NCI-H1092 treated with DMSO at 0.1 percent for 48 hours (cell line): ENCODE measurements at regions not wholly inside any gene's neighbourhood (a gene's known extent, or its start where the extent isn't known, plus 50 kb on each side); places are given as distances from the start of the nearest gene placed in this dataset.

Experiments used
- DNase-seq: peaks from one replicate; lab custom pipeline; 2025; lab: John Stamatoyannopoulos, UW

GRCh38 chr6:90977513-90977912, 390.6 kb upstream of the MAP3K7 start:
- DNase-seq: no peak

- DNase-seq: no peak
Observed at GRCh38 chr6:90976341-90976740, 389.5 kb upstream of the MAP3K7 start.

- DNase-seq: no peak
Observed at GRCh38 chr6:90975741-90976140, 388.9 kb upstream of the MAP3K7 start.

- DNase-seq: no peak
Observed at GRCh38 chr6:90973188-90973587, 386.3 kb upstream of the MAP3K7 start.

GRCh38 chr6:90970672-90971071, 383.8 kb upstream of the MAP3K7 start:
- no peak for DNase-seq

- DNase-seq: no peak
Observed at GRCh38 chr6:90967471-90967870, 380.6 kb upstream of the MAP3K7 start.

- DNase-seq: no peak
Observed at GRCh38 chr6:90960324-90960723, 373.5 kb upstream of the MAP3K7 start.

- no peak for DNase-seq
Observed at GRCh38 chr6:90955246-90955645, 368.4 kb upstream of the MAP3K7 start.

GRCh38 chr6:90953405-90954161, 366.7 kb upstream of the MAP3K7 start:
- DNase-seq: no peak

- no peak for DNase-seq
Observed at GRCh38 chr6:90952176-90952575, 365.3 kb upstream of the MAP3K7 start.

- no peak for DNase-seq
Observed at GRCh38 chr6:90948540-90948939, 361.7 kb upstream of the MAP3K7 start.

GRCh38 chr6:90947184-90948064, 360.6 kb upstream of the MAP3K7 start:
- no peak for DNase-seq

GRCh38 chr6:90941885-90942284, 355.0 kb upstream of the MAP3K7 start:
- DNase-seq: no peak

GRCh38 chr6:90940812-90941481, 354.1 kb upstream of the MAP3K7 start:
- peak; percentile 77 for DNase-seq

- DNase-seq: no peak
Observed at GRCh38 chr6:90939906-90940305, 353.0 kb upstream of the MAP3K7 start.

GRCh38 chr6:90938122-90938521, 351.2 kb upstream of the MAP3K7 start:
- DNase-seq: no peak

- no peak for DNase-seq
Observed at GRCh38 chr6:90936286-90936685, 349.4 kb upstream of the MAP3K7 start.

GRCh38 chr6:90934966-90935365, 348.1 kb upstream of the MAP3K7 start:
- no peak for DNase-seq

GRCh38 chr6:90934081-90934480, 347.2 kb upstream of the MAP3K7 start:
- no peak for DNase-seq

- DNase-seq: no peak
Observed at GRCh38 chr6:90932351-90932750, 345.5 kb upstream of the MAP3K7 start.

- no peak for DNase-seq
Observed at GRCh38 chr6:90928051-90928450, 341.2 kb upstream of the MAP3K7 start.

- no peak for DNase-seq
Observed at GRCh38 chr6:90925726-90926125, 338.9 kb upstream of the MAP3K7 start.

GRCh38 chr6:90922325-90922724, 335.5 kb upstream of the MAP3K7 start:
- DNase-seq: no peak
